HG03469 (cell line): ENCODE measurements at regions not wholly inside any gene's neighbourhood (a gene's known extent, or its start where the extent isn't known, plus 50 kb on each side); places are given as distances from the start of the nearest gene placed in this dataset.
A peak's percentile ranks its signal among the peaks of the same experiment; 100 is the strongest.
"Not testable (repeated sequence)": the region's sequence is repeated elsewhere in the genome, so short reads cannot be mapped to it uniquely, and the experiment has no call there.

Experiments used
- ATAC-seq: cut with Tn5 transposase; IDR thresholded peaks from one replicate; pipeline ENCODE4 v1.9.1; 2021; ENCODE audit warnings: mild to moderate bottlenecking, moderate library complexity, moderate number of reproducible peaks; ENCODE audit not compliant: unreplicated experiment

DNA sequence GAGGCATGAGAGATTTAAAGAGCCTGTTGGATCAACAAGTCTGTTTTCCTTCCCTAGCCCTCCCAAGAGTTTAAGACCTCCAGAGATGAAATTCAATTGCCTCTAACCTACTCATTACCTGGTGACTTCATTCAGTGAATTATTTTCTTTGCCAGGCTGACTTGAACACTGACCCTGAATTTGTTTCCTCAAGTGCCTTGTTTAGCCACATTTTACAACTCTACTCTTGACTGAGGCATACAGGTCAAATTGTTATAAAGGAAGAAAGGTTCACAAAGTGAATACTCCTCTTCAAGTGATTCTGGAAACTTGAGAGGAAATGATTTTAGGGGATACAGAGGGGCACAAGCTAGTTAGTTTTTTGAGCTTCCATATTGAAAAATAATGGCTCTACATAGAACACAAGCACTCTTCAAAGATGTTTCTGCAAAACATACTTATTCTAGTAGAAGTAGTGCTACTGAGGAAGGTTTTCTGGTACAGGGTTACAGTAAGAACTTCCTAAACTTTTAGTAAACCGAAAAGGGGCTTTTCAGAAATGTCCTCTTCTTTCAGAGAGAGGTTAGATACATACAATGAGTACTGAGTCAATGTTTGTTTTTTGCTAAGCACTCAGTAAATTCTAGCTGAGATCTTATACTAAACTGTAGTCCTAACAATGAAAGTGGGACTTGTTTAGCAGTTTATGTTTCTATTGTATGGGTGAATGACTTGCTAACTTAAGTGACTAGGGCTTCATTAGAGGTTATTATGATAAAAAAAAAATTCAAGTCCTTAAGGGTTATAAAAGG lies 137.4 kb upstream of the SATB1 start:
- ATAC-seq: no peak

DNA sequence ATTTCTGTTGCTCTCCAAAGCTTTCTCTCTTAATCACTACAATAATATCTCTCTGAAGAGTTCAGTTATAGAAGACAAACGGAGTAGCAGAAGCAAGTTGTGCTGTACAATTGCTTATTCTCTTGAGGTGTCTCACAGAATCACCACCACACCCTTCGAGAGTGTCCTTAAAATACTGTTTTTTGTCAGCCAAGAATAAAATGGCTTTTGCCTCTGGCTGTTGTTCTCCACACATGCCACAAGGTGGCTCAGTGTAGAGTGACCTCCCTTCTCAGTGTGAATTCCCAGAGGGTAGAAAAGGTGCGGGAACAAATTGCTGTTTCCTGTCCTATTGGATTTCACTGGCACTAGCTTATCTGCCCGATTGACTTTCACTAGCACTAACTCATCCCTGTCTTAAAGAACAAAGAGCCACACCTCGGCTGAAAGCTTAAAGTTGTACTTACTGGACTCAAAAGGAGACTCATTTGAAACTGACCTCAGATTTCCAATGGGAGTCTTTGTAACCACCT lies 134.2 kb upstream of the SATB1 start:
- peak; percentile 62 for ATAC-seq

DNA sequence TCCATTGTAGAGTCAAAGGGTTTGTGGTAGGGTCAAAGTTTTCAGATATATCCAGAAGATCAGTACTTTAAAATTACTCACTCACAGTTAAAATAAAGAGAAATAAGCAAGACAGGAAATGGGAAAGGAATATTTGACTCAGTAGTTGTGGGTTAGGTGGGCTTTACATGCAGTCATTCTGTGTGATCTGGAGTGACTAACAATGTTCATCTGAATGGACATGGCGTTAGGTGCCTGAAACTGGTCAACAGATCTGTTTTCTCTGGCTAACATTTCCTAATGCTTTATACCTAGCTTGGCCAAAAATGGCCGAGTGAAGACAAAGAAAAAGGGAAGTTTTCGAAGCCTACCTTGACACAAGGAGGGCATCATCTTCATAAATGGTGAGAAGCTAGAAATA lies 133.4 kb upstream of the SATB1 start:
- ATAC-seq: no peak

DNA sequence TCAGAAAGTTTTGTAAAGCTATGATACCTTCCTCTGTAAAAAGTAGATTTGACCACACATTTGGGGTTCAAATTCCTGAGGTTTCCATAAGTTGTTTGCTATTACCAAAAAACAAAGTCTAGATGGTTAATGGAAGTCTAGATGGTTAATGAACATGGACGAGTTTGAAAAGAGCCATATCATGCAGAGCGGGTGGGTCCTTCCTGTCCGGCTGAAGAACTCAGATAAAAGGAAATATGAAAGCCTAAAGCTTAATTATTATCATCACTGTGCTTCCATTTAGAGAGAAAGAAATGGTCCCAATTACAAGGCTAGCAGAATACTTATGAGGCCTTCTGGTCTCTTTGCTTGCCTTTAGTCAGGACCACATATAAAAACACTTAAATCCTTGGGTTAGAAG lies 132.1 kb upstream of the SATB1 start:
- no peak for ATAC-seq

DNA sequence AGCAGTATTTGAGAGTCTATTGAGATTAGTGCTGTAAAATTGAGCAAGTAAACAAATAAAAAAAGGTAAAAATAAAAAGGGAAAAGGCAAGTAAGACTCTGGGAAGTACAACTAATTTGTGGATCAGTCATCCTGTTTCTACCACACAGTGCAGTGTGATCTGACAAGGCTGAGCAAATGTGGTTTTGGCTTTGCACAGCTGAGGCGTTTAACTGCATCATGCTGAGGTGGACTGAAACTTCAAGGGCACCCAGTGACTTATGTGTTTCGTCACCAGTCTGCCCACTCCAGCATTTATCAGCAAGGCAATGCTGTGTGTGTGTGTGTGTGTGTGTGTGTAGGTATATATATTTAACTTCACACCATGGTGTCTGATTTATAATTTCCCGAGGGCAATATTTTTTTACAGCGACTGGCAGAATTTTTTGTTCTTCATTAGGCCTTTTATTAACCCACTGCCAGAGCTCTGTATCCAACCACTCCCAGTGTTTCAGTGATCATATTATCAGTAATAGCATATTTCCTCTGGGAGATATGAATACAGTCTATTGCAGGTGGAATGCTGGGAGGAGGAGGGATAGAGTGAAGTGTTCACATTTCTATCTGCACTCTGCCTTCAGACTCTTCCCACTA lies 131.5 kb upstream of the SATB1 start:
- ATAC-seq: peak; percentile 92

DNA sequence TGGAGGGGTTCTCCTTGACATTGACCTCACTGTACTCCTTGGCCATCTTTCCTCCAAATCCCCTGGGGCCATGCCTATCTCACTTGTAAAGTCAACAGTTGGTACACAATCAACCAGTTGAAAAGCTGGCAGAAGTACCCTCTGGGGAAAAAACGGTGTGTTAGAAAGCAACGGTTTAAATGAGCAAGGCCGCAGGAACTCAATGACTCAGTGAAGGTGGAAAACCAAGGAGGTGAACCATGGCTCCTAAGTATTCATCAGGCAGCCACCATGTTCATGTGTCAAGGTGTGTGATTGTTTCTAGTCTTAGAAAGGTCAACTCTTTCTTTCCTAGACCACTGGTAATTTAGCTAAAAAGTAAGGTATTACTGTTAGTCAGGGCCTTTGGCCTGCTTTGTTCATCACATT lies 130.9 kb upstream of the SATB1 start:
- peak; percentile 11 for ATAC-seq

DNA sequence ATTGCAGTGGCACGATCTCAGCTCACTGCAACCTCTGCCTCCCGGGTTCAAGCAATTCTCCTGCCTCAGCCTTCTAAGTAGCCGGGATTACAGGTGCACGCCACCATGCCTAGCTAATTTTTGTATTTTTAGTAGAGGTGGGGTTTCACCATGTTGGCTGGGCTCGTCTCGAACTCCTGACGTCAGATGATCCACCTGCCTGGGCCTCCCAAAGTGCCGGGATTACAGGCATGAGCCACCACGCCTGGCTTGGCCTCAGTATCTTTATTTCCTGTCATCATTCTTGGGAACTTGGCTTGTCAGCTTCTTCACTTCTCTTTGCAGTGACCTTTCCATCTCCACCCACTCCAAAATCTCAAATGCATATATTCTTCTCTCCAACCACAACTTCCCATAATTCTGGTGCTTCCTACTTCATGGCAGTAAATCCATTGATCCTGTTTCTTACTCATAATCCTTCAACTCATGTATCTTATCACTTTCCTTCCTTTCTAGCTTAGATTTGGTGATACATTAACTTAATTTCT lies 127.5 kb upstream of the SATB1 start:
- not testable (repeated sequence) for ATAC-seq

DNA sequence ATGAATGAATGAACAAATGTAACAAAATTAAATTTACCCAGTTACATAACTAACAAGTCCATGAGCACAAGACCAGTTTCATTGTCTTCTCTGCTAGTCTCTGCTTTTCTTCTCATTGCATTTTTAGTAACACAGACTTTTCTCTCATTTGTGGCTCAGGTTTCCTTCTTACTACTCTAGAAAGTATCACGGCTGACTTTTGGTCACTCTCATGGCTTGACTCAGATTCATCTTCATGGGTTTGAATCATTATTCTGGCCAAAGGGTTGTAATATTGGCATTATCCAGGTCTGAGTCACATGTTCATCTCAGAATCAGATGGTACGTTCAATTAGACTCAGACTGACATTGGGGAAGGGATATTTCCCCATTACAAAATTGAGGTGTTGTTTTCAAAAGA lies 121.5 kb upstream of the SATB1 start:
- no peak for ATAC-seq

DNA sequence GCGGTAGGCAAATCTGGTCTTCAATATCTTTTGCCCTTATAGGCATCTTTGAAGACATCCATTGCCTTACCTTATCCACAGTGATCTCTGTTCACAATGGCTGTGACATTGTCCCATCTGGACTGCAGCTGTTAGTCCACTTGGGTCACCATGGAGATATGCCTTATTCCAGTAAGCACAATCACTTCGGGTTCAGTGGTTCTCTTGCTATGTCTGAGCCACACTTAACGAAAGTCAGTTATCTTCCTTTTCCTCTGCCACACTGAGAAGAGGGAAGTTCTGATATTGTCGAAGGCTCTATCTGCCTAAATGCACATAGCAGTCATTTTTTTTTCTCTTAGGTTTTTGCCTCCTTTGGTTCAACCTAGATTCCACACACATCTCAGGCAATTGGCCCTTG lies 119.0 kb upstream of the SATB1 start:
- ATAC-seq: no peak

DNA sequence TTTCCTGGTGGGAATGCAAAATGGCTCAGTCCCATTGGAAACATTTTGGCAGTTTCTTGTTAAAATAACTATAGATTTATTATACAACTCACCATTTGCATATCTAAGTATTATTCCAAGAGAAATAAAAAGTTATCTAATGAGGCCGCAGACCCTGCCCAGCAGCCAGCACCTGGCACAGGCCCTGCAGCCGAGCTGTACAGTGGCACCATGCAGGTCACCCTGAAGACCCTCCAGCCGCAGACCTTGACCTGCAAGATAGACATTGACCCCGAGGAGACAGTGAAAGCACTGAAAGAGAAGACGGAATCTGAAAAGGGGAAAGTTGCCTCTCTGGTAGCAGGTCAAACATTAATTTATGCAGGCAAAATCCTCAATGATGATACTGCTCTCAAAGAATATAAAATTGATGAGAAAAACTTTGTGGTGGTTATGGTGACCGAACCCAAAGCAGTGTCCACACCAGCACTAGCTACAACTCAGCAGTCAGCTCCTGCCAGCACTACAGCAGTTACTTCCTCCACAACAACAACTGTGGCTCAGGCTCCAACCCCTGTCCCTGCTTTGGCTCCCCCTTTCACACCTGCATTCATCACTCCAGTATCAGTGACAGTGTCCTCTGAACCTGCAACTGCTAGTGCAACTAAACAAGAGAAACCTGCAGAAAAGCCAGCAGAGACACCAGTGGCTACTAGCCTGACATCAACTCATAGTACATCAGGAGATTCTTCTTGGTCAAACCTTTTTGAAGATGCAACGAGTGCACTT lies 113.5 kb upstream of the SATB1 start:
- ATAC-seq: no peak

DNA sequence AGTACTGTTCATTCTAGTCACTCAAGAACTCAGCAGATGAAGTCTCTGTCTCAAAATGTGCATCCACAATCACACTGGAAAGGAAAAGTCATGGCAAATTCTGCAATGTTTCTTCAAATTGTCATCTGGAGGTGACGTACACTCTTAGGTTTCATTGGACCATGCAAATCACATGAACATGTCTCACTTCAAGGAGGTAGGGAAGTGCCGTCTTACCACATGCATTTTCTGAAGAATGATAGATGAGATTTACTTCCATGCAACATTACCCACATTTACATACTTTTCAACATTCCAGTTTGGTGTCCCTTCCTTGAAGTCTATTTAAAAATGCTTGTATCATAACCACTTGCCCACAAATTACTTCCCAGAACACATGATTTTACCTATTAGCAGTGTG lies 107.9 kb upstream of the SATB1 start:
- ATAC-seq: no peak

DNA sequence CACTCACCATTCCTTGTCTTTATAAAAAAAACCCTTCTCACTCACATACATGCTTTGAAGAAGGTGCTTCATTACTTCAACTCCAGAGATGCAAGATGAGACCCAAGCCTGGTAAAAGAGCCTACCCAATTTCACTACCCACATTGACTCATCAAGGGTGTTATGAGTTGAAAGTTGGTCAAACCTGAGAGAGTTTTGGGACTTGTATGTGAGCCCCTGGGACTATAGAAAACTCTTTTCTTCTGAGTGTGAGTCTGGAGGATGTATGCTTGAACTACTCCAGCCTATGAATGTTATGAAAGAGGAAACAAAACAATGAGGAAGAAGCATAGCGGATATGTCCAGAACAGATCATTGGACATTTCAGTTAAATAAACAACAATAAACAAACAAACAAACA lies 106.5 kb upstream of the SATB1 start:
- peak; percentile 96 for ATAC-seq

DNA sequence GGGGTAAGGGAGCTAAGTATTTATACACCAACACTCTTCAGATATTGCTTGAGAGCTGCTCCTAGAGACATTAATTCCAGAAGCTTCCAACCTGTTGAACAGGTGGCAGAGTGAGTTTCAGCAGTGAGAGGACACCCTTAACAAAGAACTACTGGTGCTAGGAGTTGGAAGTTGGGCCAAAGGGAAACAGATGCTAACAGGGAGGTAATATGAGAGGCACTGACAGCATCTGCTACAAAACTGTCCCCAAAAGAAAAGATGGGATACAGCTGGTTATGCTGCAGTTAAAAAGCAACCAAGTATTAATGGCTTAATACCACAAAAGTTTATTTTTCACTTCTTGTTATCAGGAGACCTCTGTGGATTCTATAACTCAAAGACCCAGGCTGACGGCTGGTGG lies 104.5 kb upstream of the SATB1 start:
- ATAC-seq: no peak

DNA sequence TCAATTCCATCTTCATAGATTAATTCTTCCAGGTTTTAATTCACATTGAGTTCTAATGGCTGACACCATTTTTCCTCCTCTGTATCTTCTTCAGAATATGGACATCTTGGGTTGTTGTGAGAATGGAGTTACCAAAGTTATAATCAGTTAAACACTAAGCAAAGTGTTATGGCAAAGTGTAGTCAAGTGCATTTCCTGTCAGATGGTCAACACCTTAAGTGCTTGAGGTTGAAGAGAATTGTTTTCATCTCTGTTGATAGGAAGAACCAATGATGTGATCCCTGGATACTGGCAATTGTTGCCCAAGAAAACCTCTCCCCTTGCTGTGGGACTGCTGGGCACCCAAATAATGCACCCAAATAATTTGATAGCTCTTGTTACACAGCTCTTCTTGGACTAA lies 102.6 kb upstream of the SATB1 start:
- ATAC-seq: no peak

DNA sequence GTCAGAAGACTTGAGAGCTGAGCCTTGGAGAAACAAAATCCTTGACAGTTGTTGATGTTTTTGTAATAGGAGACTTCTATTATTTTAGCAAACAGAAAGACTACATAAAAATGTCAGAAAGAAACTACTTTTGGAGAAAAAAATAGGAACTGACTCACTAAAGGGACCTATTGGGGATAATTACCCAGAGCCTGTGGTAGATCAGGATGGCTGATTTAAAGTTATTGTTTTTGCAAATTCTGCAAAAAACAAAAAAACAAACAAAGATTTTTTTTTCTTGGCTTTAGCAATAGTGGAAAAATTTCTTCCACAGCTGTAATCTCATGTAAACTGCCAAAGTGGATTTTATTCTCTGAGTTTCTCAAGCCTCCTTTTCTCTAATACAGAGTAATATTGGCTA lies 101.5 kb upstream of the SATB1 start:
- no peak for ATAC-seq

DNA sequence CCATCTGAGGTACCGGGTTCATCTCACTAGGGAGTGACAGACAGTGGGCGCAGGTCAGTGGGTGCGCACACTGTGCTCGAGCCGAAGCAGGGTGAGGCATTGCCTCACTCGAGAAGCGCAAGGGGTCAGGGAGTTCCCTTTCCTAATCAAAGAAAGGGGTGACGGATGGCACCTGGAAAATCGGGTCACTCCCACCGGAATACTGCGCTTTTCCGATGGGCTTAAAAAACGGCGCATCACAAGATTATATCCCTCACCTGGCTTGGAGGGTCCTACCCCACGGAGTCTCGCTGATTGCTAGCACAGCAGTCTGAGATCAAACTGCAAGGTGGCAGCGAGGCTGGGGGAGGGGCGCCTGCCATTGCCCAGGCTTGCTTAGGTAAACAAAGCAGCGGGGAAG lies 91.0 kb upstream of the SATB1 start:
- not testable (repeated sequence) for ATAC-seq

DNA sequence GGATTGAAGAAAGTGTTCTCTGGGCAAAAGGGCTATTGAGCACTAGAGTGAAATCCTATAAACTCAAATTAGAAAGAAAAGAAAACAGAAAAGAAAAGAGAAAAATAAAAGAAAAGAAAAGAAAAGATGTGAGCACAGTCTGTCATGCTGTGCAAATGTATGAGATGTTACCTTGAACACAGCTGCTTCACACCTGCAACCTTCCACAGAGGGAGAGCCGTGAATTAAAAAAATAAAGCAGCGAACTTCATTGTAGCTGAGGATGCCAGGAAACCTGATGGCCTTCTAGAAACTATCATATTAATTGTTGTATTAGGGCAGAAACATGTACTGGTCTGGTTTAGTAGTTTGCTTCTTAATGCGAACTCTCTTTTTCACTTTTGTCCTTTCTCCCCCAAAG lies 88.0 kb upstream of the SATB1 start:
- no peak for ATAC-seq

DNA sequence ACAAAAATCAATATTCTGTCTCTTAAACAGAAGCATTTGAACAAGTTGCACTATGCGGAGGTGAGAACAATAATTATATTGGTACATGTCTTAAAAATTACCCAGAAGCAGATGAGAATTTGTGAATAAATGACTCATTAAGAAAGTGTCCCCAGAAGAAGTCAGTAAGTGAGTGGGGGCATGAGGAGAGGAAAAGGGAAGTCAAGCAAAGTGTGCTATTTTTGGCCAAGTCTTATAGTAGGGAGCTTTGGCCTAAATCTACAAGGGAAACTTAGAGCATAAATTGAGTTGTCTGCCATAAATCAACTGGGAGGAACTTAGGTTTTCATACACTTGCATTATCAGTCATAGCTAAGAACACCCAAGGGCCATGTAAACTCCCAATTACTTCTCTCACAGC lies 86.9 kb upstream of the SATB1 start:
- no peak for ATAC-seq

DNA sequence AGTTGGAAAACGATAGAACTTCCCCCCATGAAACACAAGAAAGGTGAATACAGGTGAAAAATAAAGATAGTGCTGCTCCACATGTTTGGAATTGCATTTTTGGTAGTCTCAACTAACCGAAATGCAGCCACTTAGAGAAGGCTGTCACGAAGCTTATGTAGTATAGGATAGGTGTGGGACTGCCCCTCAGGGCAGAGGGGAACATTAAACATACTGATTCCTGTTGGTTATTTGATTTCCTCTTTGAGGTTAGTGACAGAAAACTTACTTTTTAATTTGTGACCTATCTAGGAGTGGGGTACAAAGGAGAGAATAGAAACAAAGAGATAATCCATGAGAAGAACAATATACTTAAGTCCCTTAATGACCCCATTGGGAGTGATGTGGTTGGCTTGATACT lies 85.8 kb upstream of the SATB1 start:
- no peak for ATAC-seq

DNA sequence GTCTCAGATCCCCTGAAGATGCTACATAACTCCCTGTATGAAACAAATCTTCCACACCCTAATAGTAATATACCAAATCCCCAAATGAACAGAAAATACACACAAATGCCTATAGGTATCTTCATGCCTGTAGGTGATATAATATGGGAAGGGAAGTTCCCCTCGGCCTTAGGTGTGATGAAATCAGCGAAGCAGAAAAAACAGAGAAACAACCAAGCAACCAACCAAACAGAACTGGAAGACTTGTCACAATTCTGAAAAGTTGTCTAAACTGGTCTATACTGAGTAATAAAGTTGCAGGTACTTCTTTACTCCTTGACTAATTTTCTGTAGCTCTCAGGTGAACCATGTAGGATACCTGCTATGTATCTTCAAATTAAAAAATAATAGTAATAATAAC lies 82.2 kb upstream of the SATB1 start:
- ATAC-seq: no peak

DNA sequence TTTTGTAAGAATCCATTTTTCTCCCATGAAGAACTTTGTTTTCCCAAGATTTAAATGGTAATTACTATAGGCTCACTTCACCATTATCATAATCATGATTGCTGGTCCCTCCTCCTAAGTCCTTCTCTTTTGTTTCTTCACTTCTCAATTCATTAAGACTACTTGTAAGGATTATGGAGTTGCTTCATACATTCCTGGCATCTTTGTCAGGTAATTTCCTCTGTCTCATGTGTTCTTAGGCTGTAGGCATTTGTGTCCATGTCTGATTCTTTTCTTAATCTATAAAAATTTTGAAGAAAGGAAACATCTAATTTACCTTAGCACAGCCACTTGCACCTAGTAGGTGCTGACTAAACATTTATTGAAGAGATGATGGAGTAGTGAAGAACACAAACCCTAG lies 79.9 kb upstream of the SATB1 start:
- no peak for ATAC-seq
